ENCODE measurements at regions not wholly inside any gene's neighbourhood (a gene's known extent, or its start where the extent isn't known, plus 50 kb on each side); places are given as distances from the start of the nearest gene placed in this dataset.

GRCh38 chr7:27299861-27300260 is 57.3 kb downstream of the EVX1 start:
- no peak for DNase-seq (ENCODE audit: low read depth, low spot score)
- no peak overlapping the region for H3K4me3 ChIP-seq (ENCODE audit: low read depth, low read length)
- in situ Hi-C loops (cut with HindIII; ENCODE audit: low sequenced_read_pairs), result no loop called here
- no peak for TF ChIP-seq CTCF (IDR thresholded peaks at IDR 0.05; ENCODE audit: low read depth, low read length)

GRCh38 chr7:27300421-27300820 is 57.8 kb downstream of the EVX1 start:
- no peak for DNase-seq (ENCODE audit: low read depth, low spot score)
- H3K4me3 ChIP-seq (ENCODE audit: low read depth, low read length), result no peak overlapping the region
- no peak for TF ChIP-seq CTCF (IDR thresholded peaks at IDR 0.05; ENCODE audit: low read depth, low read length)
- in situ Hi-C loops (cut with HindIII; ENCODE audit: low sequenced_read_pairs), result no loop called here

GRCh38 chr7:27302590-27302989 is 60.0 kb downstream of the EVX1 start:
- no peak overlapping the region for H3K4me3 ChIP-seq (ENCODE audit: low read depth, low read length)
- no peak for TF ChIP-seq CTCF (IDR thresholded peaks at IDR 0.05; ENCODE audit: low read depth, low read length)
- in situ Hi-C loops (cut with HindIII; ENCODE audit: low sequenced_read_pairs), result no loop called here
- DNase-seq (ENCODE audit: low read depth, low spot score), result no peak

DNA sequence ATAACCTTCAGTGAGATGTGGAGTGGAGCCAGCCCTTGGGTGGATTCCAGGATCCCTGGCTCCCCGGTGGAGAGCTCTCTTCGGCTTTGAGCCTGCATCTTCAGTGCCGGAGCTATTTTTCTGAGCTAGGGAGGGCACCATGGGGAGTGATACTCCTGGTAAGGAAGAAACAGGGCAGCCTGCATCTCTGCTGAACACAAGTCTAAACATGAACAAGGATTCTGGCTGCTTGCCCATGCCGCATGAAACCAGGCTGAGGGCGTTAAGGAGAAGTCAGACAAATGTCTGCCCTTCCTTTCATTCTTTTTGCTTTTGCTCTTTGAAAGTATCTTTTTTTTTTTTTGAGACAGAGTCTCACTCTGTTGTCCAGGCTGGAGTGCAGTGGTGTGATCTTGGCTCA is 60.4 kb downstream of the EVX1 start:
- in situ Hi-C loops (cut with HindIII; ENCODE audit: low sequenced_read_pairs), result no loop called here
- H3K4me3 ChIP-seq (ENCODE audit: low read depth, low read length), result no peak overlapping the region
- no peak for TF ChIP-seq CTCF (IDR thresholded peaks at IDR 0.05; ENCODE audit: low read depth, low read length)
- DNase-seq (ENCODE audit: low read depth, low spot score), result no peak

GRCh38 chr7:27305854-27306253 is 63.3 kb downstream of the EVX1 start:
- in situ Hi-C loops (cut with HindIII; ENCODE audit: low sequenced_read_pairs), result no loop called here
- no peak for DNase-seq (ENCODE audit: low read depth, low spot score)
- no peak for TF ChIP-seq CTCF (IDR thresholded peaks at IDR 0.05; ENCODE audit: low read depth, low read length)
- no peak overlapping the region for H3K4me3 ChIP-seq (ENCODE audit: low read depth, low read length)

GRCh38 chr7:27312820-27313219 is 70.2 kb downstream of the EVX1 start:
- in situ Hi-C loops (cut with HindIII; ENCODE audit: low sequenced_read_pairs), result no loop called here
- TF ChIP-seq CTCF (IDR thresholded peaks at IDR 0.05; ENCODE audit: low read depth, low read length), result no peak
- H3K4me3 ChIP-seq (ENCODE audit: low read depth, low read length), result no peak overlapping the region
- DNase-seq (ENCODE audit: low read depth, low spot score), result no peak

- TF ChIP-seq CTCF (IDR thresholded peaks at IDR 0.05; ENCODE audit: low read depth, low read length), result no peak
- H3K4me3 ChIP-seq (ENCODE audit: low read depth, low read length), result no peak overlapping the region
- DNase-seq (ENCODE audit: low read depth, low spot score), result no peak
- in situ Hi-C loops (cut with HindIII; ENCODE audit: low sequenced_read_pairs), result no loop called here
Measured at GRCh38 chr7:27314111-27314510, 71.5 kb downstream of the EVX1 start.
